ENCODE measurements at regions not wholly inside any gene's neighbourhood (a gene's known extent, or its start where the extent isn't known, plus 50 kb on each side); places are given as distances from the start of the nearest gene placed in this dataset.

DNA sequence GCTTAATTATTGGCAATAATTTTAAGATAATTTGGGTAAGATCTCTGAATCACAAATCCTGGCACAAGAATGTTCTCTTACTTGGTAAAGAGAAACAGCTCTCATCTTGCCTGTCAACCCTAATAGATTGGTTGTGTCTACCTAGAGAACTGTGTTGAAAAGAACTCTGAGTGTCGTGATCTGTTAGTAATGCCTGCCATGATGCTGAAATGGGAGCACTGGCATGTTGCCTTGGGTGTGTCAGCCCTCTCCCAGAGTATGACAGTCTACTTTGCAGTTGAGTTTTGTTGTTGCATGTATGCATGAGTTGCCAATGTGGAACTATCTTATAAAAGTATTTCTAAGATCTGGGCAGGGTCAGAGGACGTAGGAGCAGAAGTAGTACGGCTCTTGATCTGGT is 221.4 kb downstream of the MAF start:
- no peak for TF ChIP-seq SUZ12 (IDR thresholded peaks at IDR 0.05; ENCODE audit: extremely low read depth, insufficient read depth, insufficient read length)
- no peak for TF ChIP-seq ZNF274 (IDR thresholded peaks at IDR 0.05; ENCODE audit: low read depth, low read length)
